HG03521 (cell line): ENCODE measurements at regions not wholly inside any gene's neighbourhood (a gene's known extent, or its start where the extent isn't known, plus 50 kb on each side); places are given as distances from the start of the nearest gene placed in this dataset.
"Not testable (repeated sequence)": the region's sequence is repeated elsewhere in the genome, so short reads cannot be mapped to it uniquely, and the experiment has no call there.

Experiments
- ATAC-seq: cut with Tn5 transposase; IDR thresholded peaks from one replicate; pipeline ENCODE4 v1.9.1; 2021; ENCODE audit warnings: mild to moderate bottlenecking, moderate library complexity; ENCODE audit not compliant: unreplicated experiment

GRCh38 chr1:56285554-56286402 is 293.6 kb downstream of the PLPP3 start:
- no peak for ATAC-seq

GRCh38 chr1:56284928-56285327 is 294.4 kb downstream of the PLPP3 start:
- no peak for ATAC-seq

- no peak for ATAC-seq
These were observed 301.3 kb downstream of the PLPP3 start for GRCh38 chr1:56278061-56278460.

GRCh38 chr1:56268519-56269140 is 310.7 kb downstream of the PLPP3 start:
- no peak for ATAC-seq

GRCh38 chr1:56267611-56268010 is 311.8 kb downstream of the PLPP3 start:
- ATAC-seq = no peak

GRCh38 chr1:56266359-56266758 is 313.0 kb downstream of the PLPP3 start:
- ATAC-seq = no peak

- ATAC-seq = no peak
These were observed 314.1 kb downstream of the PLPP3 start for GRCh38 chr1:56265216-56265615.

GRCh38 chr1:56263908-56264307 is 315.5 kb downstream of the PLPP3 start:
- ATAC-seq = no peak

- ATAC-seq = no peak
These were observed 321.0 kb downstream of the PLPP3 start for GRCh38 chr1:56258371-56258770.

GRCh38 chr1:56257726-56258125 is 321.6 kb downstream of the PLPP3 start:
- ATAC-seq = no peak

GRCh38 chr1:56256153-56257000 is 323.0 kb downstream of the PLPP3 start:
- no peak for ATAC-seq

GRCh38 chr1:56255516-56256152 is 323.7 kb downstream of the PLPP3 start:
- no peak for ATAC-seq

- ATAC-seq = no peak
These were observed 325.2 kb downstream of the PLPP3 start for GRCh38 chr1:56254130-56254529.

- ATAC-seq = no peak
These were observed 328.6 kb downstream of the PLPP3 start for GRCh38 chr1:56250809-56251208.

- ATAC-seq = no peak
These were observed 330.1 kb downstream of the PLPP3 start for GRCh38 chr1:56249234-56249633.

GRCh38 chr1:56248138-56248537 is 331.2 kb downstream of the PLPP3 start:
- no peak for ATAC-seq

- ATAC-seq = not testable (repeated sequence)
These were observed 332.6 kb downstream of the PLPP3 start for GRCh38 chr1:56246726-56247125.

GRCh38 chr1:56240400-56240799 is 339.0 kb downstream of the PLPP3 start:
- no peak for ATAC-seq

- ATAC-seq = no peak
These were observed 341.8 kb downstream of the PLPP3 start for GRCh38 chr1:56237491-56238064.

- ATAC-seq = no peak
These were observed 342.7 kb downstream of the PLPP3 start for GRCh38 chr1:56236688-56237087.
